Endothelial cell of umbilical vein (primary cell): ENCODE measurements at regions not wholly inside any gene's neighbourhood (a gene's known extent, or its start where the extent isn't known, plus 50 kb on each side); places are given as distances from the start of the nearest gene placed in this dataset.
"Not testable (repeated sequence)": the region's sequence is repeated elsewhere in the genome, so short reads cannot be mapped to it uniquely, and the experiment has no call there.

Experiments
- BruUV-seq: library from RNA; stranded (reverse); fragments of 400-500 nt; replicated peaks from 2 replicates; lab custom pipeline; 2021; lab: Mats Ljungman, UMichigan
- CTCF ChIA-PET: fragments of 300-600, 350-600 bp; sonication (Branson Sonifier 250); formaldehyde crosslinking; loops from one replicate; lab custom pipeline; 2021; ENCODE audit warnings: antibody characterized with exemption, inconsistent platforms; lab: Charles Lee
- POLR2A ChIA-PET: fragments of 300-600, 350-600 bp; sonication (Branson Sonifier 250); formaldehyde crosslinking; loops from one replicate; lab custom pipeline; 2021; ENCODE audit warnings: antibody characterized with exemption, inconsistent platforms; lab: Charles Lee
- DNase-seq: peaks from one replicate; pipeline ENCODE4 v3.0.0-alpha.2; 2011; ENCODE audit warnings: low read depth, low spot score
- FAIRE-seq: peaks from 2 replicates; lab custom pipeline; 2011; peaks lifted over from hg19 to GRCh38; lab: Jason Lieb, UNC
- H2AFZ ChIP-seq: 2 replicates; pipeline ENCODE4 v1.6.0; 2012; ENCODE audit warnings: low read depth, low read length, control low read depth, inconsistent platforms
- H3K27ac ChIP-seq: 2 replicates; pipeline ENCODE4 v1.5.1; 2011; ENCODE audit warnings: low read depth, mild to moderate bottlenecking, control low read depth, low read length, moderate library complexity; ENCODE audit not compliant: insufficient read depth
- H3K27me3 ChIP-seq, 2 experiments: 2 replicates each; pipeline versions ENCODE4 v1.6.0 to v1.6.1; 2011; ENCODE audit warnings: low read length in 2 of 2, mixed read lengths in 1 of 2; ENCODE audit not compliant: control insufficient read depth in 2 of 2, insufficient read depth in 2 of 2
- H3K36me3 ChIP-seq, 2 experiments: 2 replicates in 1 of 2; 3 replicates in 1 of 2; pipeline ENCODE4 v1.5.1; 2011; ENCODE audit warnings: low read length in 2 of 2, mild to moderate bottlenecking in 1 of 2, moderate library complexity in 1 of 2; ENCODE audit not compliant: control insufficient read depth in 2 of 2, insufficient read depth in 2 of 2; ENCODE audit errors: extremely low read depth in 1 of 2
- H3K4me1 ChIP-seq: 3 replicates; pipeline ENCODE4 v1.5.1; 2011; ENCODE audit warnings: mild to moderate bottlenecking, low read length; ENCODE audit not compliant: control insufficient read depth, insufficient read depth; ENCODE audit errors: extremely low read depth
- H3K4me2 ChIP-seq: 2 replicates; pipeline ENCODE4 v1.6.1; 2011; ENCODE audit warnings: low read length, control low read depth, mixed read lengths; ENCODE audit not compliant: insufficient read depth
- H3K4me3 ChIP-seq, 3 experiments: fragments of 200-600 bp in 1 of 3; sonication (generic), shearing (Covaris generic) in 1 of 3; replicated peaks in 1 of 3; 2 replicates each; pipeline ENCODE4 v1.5.1; 2011 to 2016; ENCODE audit warnings: control low read depth in 3 of 3, low read length in 3 of 3, mild to moderate bottlenecking in 2 of 3, inconsistent platforms in 1 of 3, low read depth in 1 of 3, moderate library complexity in 1 of 3; ENCODE audit not compliant: insufficient read depth in 1 of 3
- H3K79me2 ChIP-seq: 2 replicates; pipeline ENCODE4 v1.6.0; 2012; ENCODE audit warnings: low read length, inconsistent platforms; ENCODE audit not compliant: control insufficient read depth, insufficient read depth
- H3K9ac ChIP-seq: replicated peaks from 2 replicates; pipeline ENCODE3; 2011; ENCODE audit warnings: low read length, control low read depth; ENCODE audit not compliant: insufficient read depth; ENCODE audit errors: extremely low read depth
- H3K9me1 ChIP-seq: replicated peaks from 3 replicates; pipeline ENCODE4 v1.6.0; 2011; ENCODE audit warnings: mild to moderate bottlenecking, low read length; ENCODE audit not compliant: control insufficient read depth, insufficient read depth; ENCODE audit errors: extremely low read depth
- H3K9me3 ChIP-seq: replicated peaks from 2 replicates; pipeline ENCODE4 v1.5.1; 2012; ENCODE audit warnings: low read length, inconsistent platforms; ENCODE audit not compliant: control insufficient read depth, insufficient read depth
- H4K20me1 ChIP-seq: replicated peaks from 2 replicates; pipeline ENCODE3; 2011; ENCODE audit warnings: mild to moderate bottlenecking, low read length; ENCODE audit not compliant: control insufficient read depth, insufficient read depth; ENCODE audit errors: extremely low read depth
- CTCF ChIP-seq, 2 donors: IDR thresholded peaks; 1 replicate in 1 of 2; 2 replicates in 1 of 2; pipeline ENCODE4 v1.5.1; 2011; ENCODE audit warnings: low read length in 2 of 2, mild to moderate bottlenecking in 2 of 2, moderate library complexity in 2 of 2, control low read depth in 1 of 2, inconsistent platforms in 1 of 2, low read depth in 1 of 2; ENCODE audit not compliant: insufficient read depth in 1 of 2; ENCODE audit errors: extremely low read depth in 1 of 2
- FOS ChIP-seq: IDR thresholded peaks from 2 replicates; pipeline ENCODE4 v1.6.1; 2011; ENCODE audit warnings: mild to moderate bottlenecking, low read length, moderate library complexity, borderline replicate concordance; ENCODE audit not compliant: insufficient read depth
- POLR2A ChIP-seq: IDR thresholded peaks from 2 replicates; pipeline ENCODE4 v1.6.1; 2012; ENCODE audit warnings: low read depth, mild to moderate bottlenecking, control low read depth, low read length
- POLR2AphosphoS5 ChIP-seq: IDR thresholded peaks from 2 replicates; pipeline ENCODE4 v1.6.1; 2012; ENCODE audit warnings: low read depth, mild to moderate bottlenecking, control low read depth, low read length, moderate library complexity; ENCODE audit not compliant: insufficient read depth
- dilution Hi-C: fragments of 300-500 bp; cut with MboI; formaldehyde crosslinking; loops from one replicate; pipeline ENCODE4 v1.15.0; 2019; ENCODE audit warnings: low sequenced_read_pairs; ENCODE audit not compliant: extremely low pct_ligation_motif_present
- intact Hi-C: fragments of 100-400 bp; cut with micrococcal nuclease; formaldehyde crosslinking; loops from one replicate; pipeline ENCODE4 v1.10.0; 2022
- TF ChIP-seq, protein P1 (sequence below): IDR thresholded peaks from 2 replicates; pipeline ENCODE4 v1.6.1; 2011; ENCODE audit not compliant: insufficient read depth, insufficient read length

- TF ChIP-seq POLR2AphosphoS5: no peak
- TF ChIP-seq FOS: no peak
- TF ChIP-seq CTCF (IDR thresholded peaks at IDR 0.05; ENCODE audit: extremely low read depth in 1 of 2, insufficient read depth in 1 of 2, low read depth in 1 of 2, low read length in 2 of 2): no peak
- TF ChIP-seq, protein P1, sequence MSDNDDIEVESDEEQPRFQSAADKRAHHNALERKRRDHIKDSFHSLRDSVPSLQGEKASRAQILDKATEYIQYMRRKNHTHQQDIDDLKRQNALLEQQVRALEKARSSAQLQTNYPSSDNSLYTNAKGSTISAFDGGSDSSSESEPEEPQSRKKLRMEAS: no peak
- TF ChIP-seq POLR2A: no peak
- no peak for FAIRE-seq
- H3K9ac ChIP-seq: no peak overlapping the region
- intact Hi-C loops: no loop called here
- H3K79me2 ChIP-seq: no peaks in the 10 kb centered on the region
- CTCF ChIA-PET: interaction anchor here (0.7 kb wide), 1 partner anchor 12 kb away, joined by 3 read pairs; no protein-coding TSS in a partner anchor
- POLR2A ChIA-PET: no interaction called here
- peaks cover 4 to 12% of the 10 kb centered on the region in 2 experiments for H3K27me3 ChIP-seq
- no peaks in the 10 kb centered on the region for H3K4me1 ChIP-seq
- no peaks in the 10 kb centered on the region for H3K9me1 ChIP-seq
- H3K4me2 ChIP-seq: no peak overlapping the region
- no peaks in the 10 kb centered on the region for H3K36me3 ChIP-seq
- no peaks in the 10 kb centered on the region for H3K9me3 ChIP-seq
- no peak overlapping the region for H3K27ac ChIP-seq
- no peaks in the 10 kb centered on the region for H4K20me1 ChIP-seq
- dilution Hi-C loops: no loop called here
- no peak for DNase-seq
- no TSS peak for BruUV-seq
- no peak overlapping the region for H3K4me3 ChIP-seq
- no peak overlapping the region for H2AFZ ChIP-seq
Measured at GRCh38 chr20:43827940-43828562, 86.6 kb upstream of the TOX2 start.

DNA sequence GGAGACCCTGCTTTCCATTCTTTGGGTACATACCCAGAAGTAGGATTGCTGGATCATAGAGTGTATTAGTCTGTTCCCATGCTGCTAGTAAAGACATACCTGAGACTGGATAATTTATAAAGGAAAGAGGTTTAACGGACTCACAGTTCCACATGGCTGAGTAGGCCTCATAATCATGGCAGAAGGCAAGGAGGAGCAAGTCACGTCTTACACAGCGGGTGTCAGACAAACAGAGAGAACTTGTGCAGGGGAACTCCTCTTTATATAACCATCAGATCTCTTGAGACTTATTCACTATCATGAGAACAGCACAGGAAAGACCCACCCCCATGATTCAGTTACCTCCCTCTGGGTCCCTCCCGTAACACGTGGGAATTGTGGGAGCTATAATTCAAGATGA is 87.7 kb upstream of the TOX2 start:
- intact Hi-C loops, FAIRE-seq, BruUV-seq, H3K9me3 ChIP-seq, dilution Hi-C loops, H2AFZ ChIP-seq, H3K9ac ChIP-seq, H3K4me1 ChIP-seq, CTCF ChIA-PET, H4K20me1 ChIP-seq, H3K9me1 ChIP-seq, H3K27ac ChIP-seq, H3K79me2 ChIP-seq, DNase-seq, H3K4me3 ChIP-seq, H3K36me3 ChIP-seq, H3K4me2 ChIP-seq: not testable (repeated sequence)
- POLR2A ChIA-PET: interaction anchor here (0.6 kb wide), 1 partner anchor 102 kb away, joined by 3 read pairs; no protein-coding TSS in a partner anchor
- H3K27me3 ChIP-seq: peaks cover 4 to 12% of the 10 kb centered on the region in 2 experiments
